ENCODE measurements at regions not wholly inside any gene's neighbourhood (a gene's known extent, or its start where the extent isn't known, plus 50 kb on each side); places are given as distances from the start of the nearest gene placed in this dataset.

- no peaks in the 10 kb centered on the region for H3K79me2 ChIP-seq (ENCODE audit: control insufficient read depth, insufficient read depth, low read length)
- no peaks in the 10 kb centered on the region for H4K20me1 ChIP-seq (replicated peaks; ENCODE audit: control insufficient read depth, insufficient read depth, low read length)
- no peak overlapping the region for H3K4me2 ChIP-seq (ENCODE audit: insufficient read depth, low read length)
- POLR2A ChIA-PET = no interaction called here
- intact Hi-C loops (cut with micrococcal nuclease) = no loop called here
- no peak overlapping the region for H3K27ac ChIP-seq (ENCODE audit: extremely low read depth, low read depth, low read length)
- no peaks in the 10 kb centered on the region for H3K9me3 ChIP-seq (replicated peaks; ENCODE audit: control insufficient read depth, insufficient read depth, low read depth, low read length)
- no peaks in the 10 kb centered on the region for H3K4me1 ChIP-seq (replicated peaks in 1 of 2; ENCODE audit: control insufficient read depth in 2 of 2, insufficient read depth in 2 of 2, low read length in 2 of 2)
- 8% methylated on average over 2 of the region's 2 CpGs for WGBS (ENCODE audit: insufficient coverage, low coverage, missing lambda C conversion rate)
- no peak for ATAC-seq
- CTCF ChIA-PET (ENCODE audit: low intra/inter-chr PET ratio) = no interaction called here
- in situ Hi-C loops (cut with MboI) = no loop called here
- H3K27me3 ChIP-seq (ENCODE audit: control insufficient read depth in 2 of 2, insufficient read depth in 2 of 2, low read length in 2 of 2) = 0 out of 5 replicates have a peak, but pooled peaks cover 0 to 3% of the 10 kb centered on the region in 2 experiments
- H3K9ac ChIP-seq (ENCODE audit: insufficient read depth in 1 of 2, low read depth in 2 of 2, low read length in 2 of 2) = no peak overlapping the region
- no TSS peak for BruUV-seq (replicated peaks)
- no peak for FAIRE-seq
- no peak overlapping the region for H3K4me3 ChIP-seq
- no peak for DNase-seq (ENCODE audit: extremely low read depth in 1 of 4, low spot score in 3 of 4)
- no peaks in the 10 kb centered on the region for H3K9me1 ChIP-seq (ENCODE audit: control insufficient read depth, insufficient read depth, low read length)
- no peak overlapping the region for H2AFZ ChIP-seq (ENCODE audit: low read depth, low read length)
- no peaks in the 10 kb centered on the region for H3K36me3 ChIP-seq (ENCODE audit: control insufficient read depth, insufficient read depth, low read length)
- TF ChIP-seq PCBP2 (IDR thresholded peaks at IDR 0.05; ENCODE audit: low read depth, low read length, poor library complexity, severe bottlenecking) (no peak), TFE3 (CRISPR knock-in tag; IDR thresholded peaks at IDR 0.05) (no peak), ZNF217 (CRISPR knock-in tag; IDR thresholded peaks at IDR 0.05) (no peak), ZNF124 (CRISPR knock-in tag; IDR thresholded peaks at IDR 0.05) (no peak), PHF8 (IDR thresholded peaks at IDR 0.05; ENCODE audit: borderline replicate concordance, low read length) (no peak), IFI16 (CRISPR knock-in tag; IDR thresholded peaks at IDR 0.05) (no peak), ZFX (CRISPR knock-in tag; IDR thresholded peaks at IDR 0.05) (no peak), PREB (CRISPR knock-in tag; IDR thresholded peaks at IDR 0.05) (no peak), RBM14 (IDR thresholded peaks at IDR 0.05; ENCODE audit: borderline replicate concordance, insufficient read depth, low read depth, low read length) (no peak), HES1 (IDR thresholded peaks at IDR 0.05; ENCODE audit: low read depth) (no peak), KDM5B (IDR thresholded peaks at IDR 0.05; ENCODE audit: insufficient replicate concordance, low read depth, low read length) (no peak), RERE (CRISPR knock-in tag; IDR thresholded peaks at IDR 0.05; ENCODE audit: borderline replicate concordance) (no peak), GTF2A2 (tag; IDR thresholded peaks at IDR 0.05) (no peak), ARNT (IDR thresholded peaks at IDR 0.05) (no peak), CBFB (CRISPR knock-in tag; IDR thresholded peaks at IDR 0.05) (no peak)
These were observed 188.0 kb downstream of the CAND1 start for GRCh38 chr12:67457136-67457535.

All from K562 (cell line).